EH (cell line): ENCODE measurements at regions not wholly inside any gene's neighbourhood (a gene's known extent, or its start where the extent isn't known, plus 50 kb on each side); places are given as distances from the start of the nearest gene placed in this dataset.
"Not testable (repeated sequence)": the region's sequence is repeated elsewhere in the genome, so short reads cannot be mapped to it uniquely, and the experiment has no call there.

Experiments used
- DNase-seq: peaks from one replicate; pipeline ENCODE4 v3.0.0-alpha.2; 2015; ENCODE audit warnings: low read depth

DNA sequence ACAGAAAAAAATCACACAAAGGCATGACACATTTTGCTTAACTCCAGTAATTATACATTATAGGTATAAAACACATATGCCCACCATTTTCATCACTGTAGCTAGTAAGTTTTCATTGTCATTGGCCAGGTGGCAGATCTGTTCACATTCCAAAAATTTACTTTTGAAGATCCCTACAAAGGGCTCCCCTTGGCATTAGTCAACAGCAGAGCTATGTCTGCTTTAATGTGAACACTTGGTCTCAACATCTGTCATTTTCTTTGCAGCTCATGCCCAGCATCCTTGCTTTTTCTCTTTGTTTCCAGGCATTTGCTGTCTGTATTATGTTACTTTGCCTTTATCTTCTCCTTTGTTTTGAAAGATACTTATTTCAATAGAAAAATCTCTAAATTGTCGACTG lies 519.1 kb upstream of the FOXG1 start:
- no peak for DNase-seq

DNA sequence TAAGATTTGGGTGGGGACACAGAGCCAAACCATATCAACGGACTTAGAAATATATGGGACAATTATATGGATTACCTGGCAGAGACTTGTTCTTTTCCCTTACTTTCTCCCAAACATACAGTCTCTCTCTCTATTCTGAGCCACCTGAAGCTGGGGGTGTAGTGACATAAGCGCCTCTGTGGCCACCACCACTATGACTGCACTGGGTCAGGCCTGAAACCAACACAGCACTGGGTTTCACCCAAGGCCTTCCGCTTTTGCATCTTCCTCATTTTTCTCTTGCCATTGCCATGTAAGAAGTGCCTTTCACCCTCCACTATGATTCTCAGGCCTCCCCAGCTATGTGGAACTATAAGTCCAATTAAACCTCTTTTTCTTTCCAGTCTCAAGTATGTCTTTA lies 514.5 kb upstream of the FOXG1 start:
- DNase-seq: not testable (repeated sequence)

DNA sequence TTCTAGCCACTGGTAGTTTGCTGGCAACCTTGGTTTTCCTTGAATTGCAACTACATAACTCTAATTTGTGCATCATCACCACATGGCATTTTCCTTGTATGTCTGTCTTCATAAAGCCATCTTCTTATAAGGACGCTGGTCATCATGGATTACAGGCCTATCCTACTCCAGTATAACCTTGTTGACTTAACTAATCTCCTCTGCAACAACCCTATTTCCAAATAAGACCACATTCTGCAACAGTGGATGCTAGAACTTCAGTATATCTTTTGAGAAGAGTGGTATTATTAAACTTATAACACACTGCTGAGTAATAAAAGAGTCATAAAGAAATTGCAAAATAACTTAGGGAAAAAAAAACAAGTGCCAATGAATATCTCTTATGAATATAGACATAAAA lies 511.8 kb upstream of the FOXG1 start:
- no peak for DNase-seq

DNA sequence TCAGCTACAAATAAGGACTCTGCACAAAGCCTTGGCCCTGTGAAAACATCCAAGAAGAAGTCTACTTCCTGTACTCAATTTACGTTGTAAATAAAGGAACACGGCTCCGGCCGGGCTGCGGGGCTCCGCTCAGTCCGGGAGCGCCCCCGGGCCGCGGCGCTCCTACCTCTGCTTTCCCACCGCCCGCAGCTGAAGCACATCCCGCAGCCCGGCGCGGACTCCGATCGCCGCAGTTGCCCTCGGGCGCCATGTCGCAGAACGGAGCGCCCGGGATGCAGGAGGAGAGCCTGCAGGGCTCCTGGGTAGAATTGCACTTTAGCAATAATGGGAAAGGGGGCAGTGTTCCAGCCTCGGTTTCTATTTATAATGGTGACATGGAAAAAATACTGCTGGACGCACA lies 502.3 kb upstream of the FOXG1 start:
- no peak for DNase-seq

DNA sequence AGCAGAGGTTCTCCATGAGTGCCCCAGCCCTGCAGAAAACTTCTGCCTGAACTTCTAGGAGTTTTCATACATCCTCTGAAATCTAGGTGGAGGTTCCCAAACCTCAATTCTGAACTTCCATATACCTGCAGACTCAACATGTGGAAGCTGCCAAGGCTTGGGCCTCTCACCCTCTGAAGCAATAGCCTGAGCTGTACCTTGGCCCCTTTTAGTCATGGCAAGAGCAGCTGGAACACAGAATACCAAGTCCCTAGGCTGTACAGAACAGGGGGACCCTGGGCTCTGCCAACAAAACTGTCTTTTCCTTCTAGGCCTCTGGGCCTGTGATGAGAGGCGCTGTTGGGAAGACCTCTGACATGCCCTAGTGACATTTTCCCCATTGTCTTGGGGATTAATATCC lies 494.3 kb upstream of the FOXG1 start:
- DNase-seq: no peak

DNA sequence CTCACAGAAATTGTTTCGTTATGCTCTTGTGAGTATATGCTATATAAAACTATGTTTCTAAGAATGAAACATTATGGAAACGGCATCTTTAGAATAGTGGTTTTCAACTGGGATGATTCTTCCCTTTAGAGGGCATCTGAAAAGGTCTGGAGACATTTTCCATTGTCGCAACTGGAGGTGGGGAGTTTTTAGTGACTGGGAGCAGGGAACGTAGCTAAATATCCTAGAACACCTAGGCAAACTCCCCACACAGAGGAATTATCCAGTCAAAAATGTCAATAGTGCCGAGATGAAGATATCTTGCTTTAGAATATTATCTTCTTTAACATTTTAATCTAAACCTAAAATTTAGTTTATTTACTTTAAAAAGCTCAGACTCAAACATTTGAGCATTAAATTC lies 486.1 kb upstream of the FOXG1 start:
- no peak for DNase-seq

DNA sequence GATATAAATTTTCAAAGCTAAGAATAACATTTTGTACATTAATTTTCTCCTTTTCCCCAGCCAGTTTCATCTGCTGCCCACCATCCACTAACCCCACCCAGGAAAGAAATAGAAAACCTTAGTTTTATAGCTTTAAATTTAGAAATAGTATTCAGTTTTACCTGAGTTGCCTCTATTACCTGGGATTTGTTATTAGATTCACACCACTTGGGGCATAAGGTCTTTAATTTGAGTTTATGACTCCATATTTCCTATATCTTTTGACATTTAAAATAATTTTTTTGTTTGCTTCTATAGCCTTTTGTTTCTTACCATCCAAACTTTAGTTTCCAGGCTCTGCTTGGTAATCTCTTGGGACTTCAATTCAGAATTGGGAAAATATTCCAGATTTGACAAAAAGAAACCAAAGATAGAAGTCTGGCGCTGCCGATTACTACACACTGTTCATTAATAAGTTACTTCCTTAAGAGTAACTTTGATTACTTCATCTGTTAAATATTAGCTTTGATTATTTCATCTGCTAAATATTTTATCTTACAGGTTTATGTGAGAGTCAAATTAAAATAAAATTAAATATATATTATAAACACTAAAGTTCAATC lies 485.5 kb upstream of the FOXG1 start:
- DNase-seq: no peak

DNA sequence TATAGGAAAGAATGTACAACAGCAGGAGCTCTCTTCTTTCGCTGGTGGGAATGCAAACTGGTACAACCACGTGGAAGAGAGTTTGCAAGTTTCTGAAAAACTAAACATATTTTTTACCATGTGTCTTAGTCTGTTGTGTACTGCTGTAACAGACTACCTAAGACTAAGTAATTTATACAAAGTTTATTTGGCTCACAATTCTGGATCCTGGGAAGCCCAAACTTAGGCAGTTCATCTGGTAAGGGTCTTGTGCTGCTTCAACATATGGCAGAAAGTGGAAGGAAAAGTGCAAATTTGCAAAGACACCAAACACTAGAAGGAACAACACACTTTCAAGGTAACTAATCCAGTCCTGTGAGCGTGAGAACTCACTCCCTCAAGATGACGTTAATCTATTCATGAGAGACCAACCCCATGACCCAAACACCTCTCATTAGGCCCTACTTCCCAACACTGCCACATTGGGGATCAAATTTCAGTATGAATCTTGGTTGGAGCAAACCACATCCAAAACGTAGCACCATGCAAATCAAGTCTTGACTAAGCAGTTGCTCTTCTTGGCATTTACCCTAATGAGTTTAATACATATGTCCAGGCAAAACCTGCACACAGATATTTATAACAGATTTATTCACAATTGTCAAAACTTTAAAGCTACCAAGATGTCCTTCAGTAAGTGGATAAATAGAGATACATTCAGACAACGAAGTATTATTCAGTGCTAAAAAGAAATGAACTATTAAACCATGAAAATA lies 481.9 kb upstream of the FOXG1 start:
- DNase-seq: no peak

DNA sequence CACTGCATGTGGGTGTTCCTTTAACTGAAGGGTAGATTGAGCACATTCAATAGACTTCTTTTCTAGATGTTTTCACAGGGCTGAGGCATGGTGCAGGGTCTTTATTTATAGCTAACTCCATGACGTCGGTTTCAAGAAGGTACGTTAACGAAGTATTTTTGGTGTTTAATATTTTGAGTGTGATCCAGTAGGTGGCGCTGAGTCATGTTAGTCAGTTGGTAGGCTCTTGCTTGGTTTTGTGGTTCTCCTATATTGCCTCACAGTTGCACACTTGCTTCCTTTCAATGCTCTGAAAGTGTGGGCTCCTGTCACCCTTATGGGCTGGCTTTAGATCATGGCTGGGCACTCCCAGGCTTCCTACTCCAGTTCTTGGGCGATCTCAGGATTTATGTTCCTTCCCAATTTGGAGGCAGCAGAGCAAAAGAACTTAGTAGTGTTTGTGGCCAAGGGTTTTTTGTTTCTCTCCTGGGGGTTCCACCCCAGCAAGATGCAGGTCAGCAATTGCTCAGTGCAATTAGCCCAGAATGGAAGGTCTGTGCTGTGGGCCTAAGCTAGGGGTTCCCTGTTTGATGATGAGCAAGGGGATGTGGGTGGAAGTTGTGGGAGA lies 471.6 kb upstream of the FOXG1 start:
- no peak for DNase-seq

DNA sequence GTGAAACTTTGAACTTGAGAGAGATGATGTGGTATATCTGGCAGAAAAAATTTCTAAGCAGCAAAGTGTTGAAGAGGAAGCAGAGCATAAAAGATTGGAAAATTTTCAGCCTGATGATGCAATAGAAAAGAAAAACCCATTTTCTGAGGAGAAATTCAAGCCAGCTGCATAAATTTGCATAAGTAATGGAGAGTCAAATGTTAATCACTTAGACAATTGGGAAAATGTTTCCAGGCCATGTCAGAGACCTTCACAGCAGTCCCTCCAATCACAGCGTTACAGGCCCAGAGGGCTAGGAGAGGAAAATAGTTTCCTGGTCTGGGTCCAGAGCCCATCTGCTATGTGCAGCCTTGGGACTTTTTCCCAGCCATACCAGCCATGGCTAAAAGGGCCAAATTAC lies 469.0 kb upstream of the FOXG1 start:
- DNase-seq: no peak

DNA sequence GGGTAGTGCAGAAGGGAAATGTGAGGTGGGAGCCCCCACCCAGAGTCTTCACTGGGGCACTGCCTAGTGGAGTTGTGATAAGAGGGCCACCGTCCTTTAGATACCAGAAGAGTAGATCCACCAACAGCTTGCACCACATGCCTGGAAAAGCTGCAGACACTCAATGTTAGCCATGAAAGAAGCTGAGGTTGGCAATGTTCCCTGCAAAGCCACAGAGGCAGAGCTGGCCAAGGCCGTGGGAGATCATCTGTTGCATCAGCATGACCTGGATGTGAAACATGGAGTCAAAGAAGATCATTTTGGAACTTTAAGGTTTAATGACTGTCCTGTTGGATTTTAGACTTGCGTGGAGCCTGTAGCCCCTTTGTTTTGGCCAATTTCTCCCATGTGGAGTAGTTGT lies 468.4 kb upstream of the FOXG1 start:
- DNase-seq: no peak

DNA sequence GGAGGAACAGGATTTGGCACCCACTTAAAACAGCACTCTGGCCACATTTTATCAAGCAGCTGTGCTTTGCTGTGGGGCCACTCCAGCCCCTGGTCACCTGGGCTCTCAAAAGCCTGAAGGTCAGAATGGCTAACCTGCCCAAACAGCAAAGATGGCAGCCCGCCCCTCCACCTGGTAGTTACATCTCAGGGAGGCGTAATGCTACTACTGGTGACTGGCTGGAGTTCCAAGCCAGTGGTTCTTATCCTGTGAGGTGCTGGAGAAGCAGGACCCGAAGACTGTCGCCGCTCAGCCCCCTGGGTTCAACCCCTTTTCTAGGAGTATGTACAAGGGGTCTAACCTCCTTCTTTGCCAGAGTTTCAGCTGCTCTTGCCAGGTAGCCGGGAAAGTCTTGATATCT lies 467.4 kb upstream of the FOXG1 start:
- no peak for DNase-seq

DNA sequence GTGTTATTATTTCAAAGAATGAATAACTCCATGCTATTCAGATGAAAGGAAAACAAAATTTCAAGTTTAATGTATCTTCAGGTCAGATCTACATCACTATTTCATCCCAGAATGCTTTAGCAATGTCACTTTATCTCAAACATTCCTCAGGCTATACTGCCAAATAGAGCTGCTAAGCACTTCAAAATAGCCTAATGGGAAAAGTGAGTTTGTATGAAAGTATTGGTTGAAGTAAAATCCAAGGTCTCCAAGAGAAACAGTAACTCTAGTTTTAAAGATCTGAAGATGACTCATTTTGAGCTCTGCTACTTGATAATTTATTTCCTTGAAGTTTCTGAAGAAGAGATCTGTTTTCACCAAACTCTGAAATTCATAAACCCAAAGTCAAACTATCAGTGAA lies 466.2 kb upstream of the FOXG1 start:
- DNase-seq: no peak

DNA sequence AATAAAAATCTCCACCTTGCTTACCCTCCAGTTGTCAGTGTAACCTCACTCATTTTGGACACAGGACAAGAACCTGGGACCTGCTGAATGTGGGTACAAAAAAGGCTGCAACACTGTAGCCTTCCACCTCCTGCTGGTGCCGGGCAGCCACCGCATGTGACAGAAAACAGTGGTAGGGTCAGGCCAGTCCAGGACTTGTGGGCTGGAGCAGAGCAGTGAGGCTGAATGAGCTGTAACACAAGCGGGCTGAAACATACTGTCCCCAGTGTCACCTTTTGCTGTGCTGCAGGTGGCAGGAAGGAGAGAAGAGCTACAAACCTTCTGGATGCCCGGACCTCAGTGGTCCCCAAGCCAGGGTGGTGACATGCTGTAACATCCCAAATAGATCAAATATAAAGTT lies 465.4 kb upstream of the FOXG1 start:
- no peak for DNase-seq

DNA sequence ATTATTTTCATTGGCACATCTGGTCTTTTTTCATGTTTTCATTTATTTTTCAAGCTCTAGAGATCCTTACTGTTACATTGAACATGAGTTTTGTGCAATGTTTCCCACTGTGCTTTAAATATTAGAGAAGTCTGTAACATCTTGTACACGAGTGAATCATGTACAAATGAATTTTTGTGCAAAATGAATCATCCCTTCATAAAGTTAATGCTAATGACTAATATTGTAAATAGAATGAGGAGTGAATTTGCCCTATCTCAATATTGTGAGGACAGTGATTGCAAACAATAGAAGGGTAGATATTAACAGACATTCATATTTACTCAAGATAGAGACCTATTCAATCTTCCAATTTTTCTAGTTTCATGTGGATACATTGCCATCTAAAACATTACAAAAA lies 463.3 kb upstream of the FOXG1 start:
- no peak for DNase-seq

DNA sequence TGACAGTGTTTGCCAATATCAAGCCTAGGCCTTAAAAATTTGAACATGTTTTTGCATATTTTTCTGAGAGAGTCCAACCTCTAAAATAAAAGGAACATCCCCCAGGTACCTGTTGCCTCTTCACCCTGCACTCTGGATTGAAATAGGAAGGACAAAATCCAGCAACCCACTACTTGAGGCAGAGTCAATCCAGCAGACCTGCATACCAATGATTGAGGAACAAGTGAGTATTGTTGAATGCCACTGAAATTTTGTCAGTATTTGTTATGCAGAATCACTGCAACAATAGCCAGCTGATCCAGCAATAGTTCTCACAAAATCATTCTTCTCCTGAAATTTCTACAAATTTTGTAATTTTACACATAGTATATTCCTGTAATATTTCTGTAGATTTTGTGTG lies 460.6 kb upstream of the FOXG1 start:
- DNase-seq: no peak

DNA sequence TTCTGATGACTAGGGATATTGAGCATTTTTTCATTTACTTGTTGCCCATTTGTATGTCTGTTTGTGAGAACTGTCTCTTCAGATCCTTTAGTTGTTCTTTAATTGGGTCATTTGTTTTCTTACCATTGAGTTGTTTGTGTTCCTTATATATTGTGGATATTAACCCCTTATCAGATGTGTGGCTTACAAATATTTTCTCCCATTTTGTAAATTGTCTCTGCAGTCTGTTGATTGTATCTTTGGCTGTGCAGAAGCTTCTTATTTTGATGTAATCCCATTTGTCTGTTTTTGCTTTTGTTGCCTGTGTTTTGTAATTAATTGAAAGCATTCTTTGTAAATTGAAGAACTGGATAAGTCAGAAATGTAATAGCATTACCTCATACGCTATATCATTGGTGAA lies 459.1 kb upstream of the FOXG1 start:
- DNase-seq: no peak

DNA sequence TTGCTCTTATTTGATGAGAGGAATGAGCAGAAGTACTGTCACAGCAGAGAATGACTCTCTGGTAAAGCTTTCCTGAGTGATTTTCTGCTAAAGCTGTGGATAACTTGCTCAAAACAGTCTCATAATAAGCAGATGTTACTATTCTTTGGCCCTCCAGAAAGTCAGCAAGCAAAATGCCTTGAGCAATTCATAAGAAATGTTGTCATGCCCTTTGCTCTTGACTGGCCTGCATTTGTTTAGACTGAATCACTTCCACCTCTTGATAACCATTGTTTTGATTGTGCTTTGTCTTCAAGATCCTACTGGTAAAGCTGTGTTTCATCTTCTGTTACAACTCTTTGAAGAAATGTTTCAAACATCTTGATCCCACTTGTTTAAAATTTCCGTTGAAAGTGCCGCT lies 457.9 kb upstream of the FOXG1 start:
- no peak for DNase-seq

DNA sequence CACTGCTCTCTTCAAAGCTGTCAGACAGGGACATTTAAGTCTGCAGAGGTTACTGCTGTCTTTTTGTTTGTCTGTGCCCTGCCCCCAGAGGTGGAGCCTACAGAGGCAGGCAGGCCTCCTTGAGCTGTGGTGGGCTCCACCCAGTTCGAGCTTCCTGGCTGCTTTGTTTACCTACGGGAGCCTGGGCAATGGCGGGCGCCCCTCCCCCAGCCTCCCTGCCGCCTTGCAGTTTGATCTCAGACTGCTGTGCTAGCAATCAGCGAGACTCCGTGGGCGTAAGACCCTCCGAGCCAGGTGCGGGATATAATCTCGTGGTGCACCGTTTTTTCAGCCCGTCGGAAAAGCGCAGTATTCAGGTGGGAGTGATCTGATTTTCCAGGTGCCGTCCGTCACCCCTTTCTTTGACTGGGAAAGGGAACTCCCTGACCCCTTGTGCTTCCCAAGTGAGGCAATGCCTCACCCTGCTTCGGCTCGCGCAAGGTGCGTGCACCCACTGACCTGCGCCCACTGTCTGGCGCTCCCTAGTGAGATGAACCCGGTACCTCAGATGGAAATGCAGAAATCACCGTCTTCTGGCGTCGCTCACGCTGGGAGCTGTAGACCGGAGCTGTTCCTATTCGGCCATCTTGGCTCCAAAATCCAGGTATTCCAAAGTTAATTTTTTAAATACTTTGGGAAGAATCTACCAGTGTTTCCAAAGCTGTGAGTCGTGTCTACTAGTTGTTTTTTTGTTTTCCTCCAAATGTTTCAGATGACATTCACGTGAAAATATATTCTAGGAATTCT lies 448.5 kb upstream of the FOXG1 start:
- not testable (repeated sequence) for DNase-seq

DNA sequence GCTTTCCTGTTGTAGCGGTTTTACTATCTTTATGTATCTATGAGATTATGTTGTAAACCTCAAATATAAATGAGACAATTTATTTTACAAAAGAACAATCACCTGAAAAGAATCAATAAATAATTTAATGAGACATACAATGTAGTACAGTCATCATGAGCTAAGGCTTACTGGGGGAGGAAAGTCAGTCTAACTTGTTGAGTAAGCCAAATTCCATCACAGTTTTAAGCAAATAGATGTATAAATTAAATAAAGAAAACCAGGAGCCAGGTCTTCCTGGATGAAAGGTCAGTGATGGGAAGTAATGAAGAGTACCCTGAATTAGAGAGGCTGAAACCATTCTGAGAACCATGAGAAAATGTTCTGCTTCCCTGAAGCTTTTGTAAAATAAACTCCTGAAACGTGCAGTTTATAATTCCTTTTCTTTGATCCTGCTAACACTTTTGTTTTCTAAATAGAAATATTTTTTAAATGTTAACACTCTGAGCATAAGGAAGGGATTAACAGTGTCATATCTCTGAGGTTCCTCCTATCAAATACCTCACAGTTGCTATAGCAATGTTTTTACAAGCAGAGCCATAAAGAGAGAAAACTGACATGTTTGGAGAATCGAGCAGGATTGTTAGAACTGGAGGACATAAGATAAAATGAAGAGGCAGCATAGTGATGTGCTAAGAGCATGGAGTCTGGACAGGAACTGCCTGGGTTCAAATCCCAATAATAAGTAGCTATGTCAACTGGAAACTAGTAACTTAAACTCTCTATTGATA lies 444.9 kb upstream of the FOXG1 start:
- DNase-seq: no peak

DNA sequence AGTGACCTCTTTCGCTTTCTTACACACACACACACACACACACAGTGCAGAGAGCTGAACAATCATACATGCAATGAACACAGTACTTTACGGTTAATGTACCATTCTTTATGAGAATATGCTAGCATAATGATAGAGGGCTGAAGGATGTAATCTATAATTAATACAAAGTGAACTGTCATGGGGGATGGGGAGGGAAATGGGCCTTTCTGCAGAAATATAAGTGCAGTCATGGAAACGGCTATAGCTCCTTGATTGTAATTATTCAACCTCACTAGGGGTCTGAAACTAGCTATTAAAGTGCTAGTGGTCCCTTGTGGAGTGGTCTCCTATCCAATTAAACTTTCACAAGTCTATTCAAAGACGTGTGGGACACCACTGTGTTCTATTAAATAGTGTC lies 443.2 kb upstream of the FOXG1 start:
- DNase-seq: no peak
